Trophoblast cell (in vitro differentiated cells and primary cell): ENCODE measurements at regions not wholly inside any gene's neighbourhood (a gene's known extent, or its start where the extent isn't known, plus 50 kb on each side); places are given as distances from the start of the nearest gene placed in this dataset.

ENCODE experiments used
- DNase-seq, 2 donors: peaks; one replicate each; pipeline ENCODE4 v3.0.0-alpha.2; 2016
- H2AFZ ChIP-seq: 2 replicates; pipeline ENCODE4 v1.6.1; 2013; ENCODE audit warnings: low read length, moderate library complexity, mild to moderate bottlenecking; ENCODE audit not compliant: insufficient read depth, poor library complexity
- H2AK5ac ChIP-seq: 2 replicates; pipeline ENCODE4 v1.6.1; 2013; ENCODE audit warnings: mild to moderate bottlenecking, low read length
- H2BK120ac ChIP-seq: 2 replicates; pipeline ENCODE4 v1.6.1; 2013; ENCODE audit warnings: low read length, mild to moderate bottlenecking, moderate library complexity; ENCODE audit not compliant: insufficient read depth, poor library complexity
- H2BK12ac ChIP-seq: 2 replicates; pipeline ENCODE4 v1.6.1; 2013; ENCODE audit warnings: mild to moderate bottlenecking, low read length, moderate library complexity
- H2BK5ac ChIP-seq: 2 replicates; pipeline ENCODE4 v1.6.1; 2013; ENCODE audit warnings: low read length, low read depth, moderate library complexity, mild to moderate bottlenecking; ENCODE audit not compliant: poor library complexity
- H3K14ac ChIP-seq: 2 replicates; pipeline ENCODE4 v1.6.1; 2013; ENCODE audit warnings: mild to moderate bottlenecking, low read length
- H3K18ac ChIP-seq: 2 replicates; pipeline ENCODE4 v1.6.1; 2013; ENCODE audit warnings: mild to moderate bottlenecking, low read length
- H3K23ac ChIP-seq: 2 replicates; pipeline ENCODE4 v1.6.1; 2013; ENCODE audit warnings: low read length
- H3K27ac ChIP-seq: 2 replicates; pipeline ENCODE4 v1.5.1; 2013; ENCODE audit warnings: low read depth, mild to moderate bottlenecking, inconsistent platforms, low read length, moderate library complexity
- H3K27me3 ChIP-seq: 2 replicates; pipeline ENCODE4 v1.6.1; 2013; ENCODE audit warnings: inconsistent platforms, mild to moderate bottlenecking, low read length, moderate library complexity; ENCODE audit not compliant: insufficient read depth
- H3K36me3 ChIP-seq, 2 experiments: 1 replicate in 1 of 2; 2 replicates in 1 of 2; pipeline ENCODE4 v1.6.1; 2013; ENCODE audit warnings: low read length in 2 of 2, mild to moderate bottlenecking in 2 of 2, moderate library complexity in 1 of 2; ENCODE audit not compliant: insufficient read depth in 2 of 2, control insufficient read depth in 1 of 2
- H3K4ac ChIP-seq: 2 replicates; pipeline ENCODE4 v1.6.1; 2013; ENCODE audit warnings: low read depth, mild to moderate bottlenecking, low read length, moderate library complexity
- H3K4me1 ChIP-seq, 2 experiments: 1 replicate in 1 of 2; 2 replicates in 1 of 2; pipeline ENCODE4 v1.6.1; 2013; ENCODE audit warnings: low read length in 2 of 2, mild to moderate bottlenecking in 2 of 2, moderate library complexity in 1 of 2; ENCODE audit not compliant: insufficient read depth in 2 of 2, control insufficient read depth in 1 of 2
- H3K4me2 ChIP-seq: 2 replicates; pipeline ENCODE4 v1.6.1; 2013; ENCODE audit warnings: inconsistent platforms, mild to moderate bottlenecking, low read length, moderate library complexity
- H3K4me3 ChIP-seq: 2 replicates; pipeline ENCODE4 v1.5.1; 2013; ENCODE audit warnings: mild to moderate bottlenecking, low read depth, low read length, inconsistent platforms
- H3K79me1 ChIP-seq: one replicate; pipeline ENCODE4 v1.6.1; 2013; ENCODE audit warnings: low read length
- H3K79me2 ChIP-seq: 2 replicates; pipeline ENCODE4 v1.6.1; 2013; ENCODE audit warnings: low read length, mild to moderate bottlenecking; ENCODE audit not compliant: control insufficient read depth, insufficient read depth, poor library complexity
- H3K9ac ChIP-seq: 2 replicates; pipeline ENCODE4 v1.6.1; 2013; ENCODE audit warnings: mild to moderate bottlenecking, low read length
- H3K9me3 ChIP-seq: 2 replicates; pipeline ENCODE4 v1.6.1; 2013; ENCODE audit warnings: low read depth, mild to moderate bottlenecking, control low read depth, inconsistent platforms, low read length; ENCODE audit not compliant: insufficient read depth
- H4K12ac ChIP-seq: 2 replicates; pipeline ENCODE4 v1.6.1; 2013; ENCODE audit warnings: low read depth, mild to moderate bottlenecking, low read length, moderate library complexity
- H4K8ac ChIP-seq: 2 replicates; pipeline ENCODE4 v1.6.1; 2013; ENCODE audit warnings: low read depth, mild to moderate bottlenecking, low read length, moderate library complexity
- H4K91ac ChIP-seq: one replicate; pipeline ENCODE4 v1.6.1; 2013; ENCODE audit warnings: low read depth, mild to moderate bottlenecking, low read length, moderate library complexity
- WGBS: extraction: QIAGEN DNeasy Blood & Tissue Kit; methylation state at CpG from one replicate; pipeline ENCODE4 v1.1.7; 2013; ENCODE audit warnings: missing lambda C conversion rate; ENCODE audit not compliant: insufficient read length, insufficient coverage; ENCODE audit errors: extremely low coverage; 5-methylcytosine and 5-hydroxymethylcytosine counted together

DNA sequence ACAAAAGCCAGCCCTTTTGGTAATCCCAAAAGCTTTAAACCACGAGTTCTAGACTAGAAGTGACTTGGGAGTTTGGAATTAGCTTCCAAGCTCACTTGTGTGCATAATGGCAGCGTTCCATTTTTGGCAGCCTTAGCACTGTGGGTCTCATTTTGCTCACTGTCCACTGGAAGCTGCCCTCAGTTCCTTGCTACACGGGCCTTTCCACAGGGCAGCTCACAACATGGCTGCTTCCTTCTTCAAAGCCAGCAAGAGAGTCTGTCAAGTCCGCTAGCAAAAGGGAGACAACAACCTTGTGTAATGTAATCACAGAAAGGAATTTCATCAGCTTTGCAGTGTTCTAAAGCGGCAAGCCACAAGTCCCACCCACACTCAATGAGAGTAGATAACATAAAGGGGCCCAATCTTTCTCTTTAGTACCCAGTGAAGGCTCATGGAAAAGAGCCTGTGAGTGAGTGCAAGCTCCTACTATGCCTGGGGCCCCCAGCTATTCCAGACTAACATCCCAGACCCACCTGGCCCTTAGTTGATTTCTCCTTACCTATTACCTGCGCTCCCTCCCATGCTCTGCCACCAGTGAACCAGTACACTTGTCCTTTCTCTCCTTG is 168.5 kb upstream of the FOXN2 start:
- H3K9ac ChIP-seq: no peak overlapping the region
- no peaks in the 10 kb centered on the region for H3K36me3 ChIP-seq
- H3K9me3 ChIP-seq: no peaks in the 10 kb centered on the region
- no peak overlapping the region for H3K23ac ChIP-seq
- H4K12ac ChIP-seq: no peak overlapping the region
- no peaks in the 10 kb centered on the region for H3K79me2 ChIP-seq
- no peak for DNase-seq
- no CpG with 5 or more reads among the region's 6 CpGs for WGBS
- H3K4ac ChIP-seq: no peak overlapping the region
- no peak overlapping the region for H2AFZ ChIP-seq
- H3K4me1 ChIP-seq: no peaks in the 10 kb centered on the region
- no peak overlapping the region for H4K8ac ChIP-seq
- H2BK5ac ChIP-seq: no peak overlapping the region
- no peak overlapping the region for H2AK5ac ChIP-seq
- no peak overlapping the region for H3K27ac ChIP-seq
- H2BK12ac ChIP-seq: no peak overlapping the region
- no peak overlapping the region for H4K91ac ChIP-seq
- no peaks in the 10 kb centered on the region for H3K27me3 ChIP-seq
- no peaks in the 10 kb centered on the region for H3K79me1 ChIP-seq
- H2BK120ac ChIP-seq: no peak overlapping the region
- H3K14ac ChIP-seq: no peak overlapping the region
- no peak overlapping the region for H3K4me2 ChIP-seq
- H3K18ac ChIP-seq: no peak overlapping the region
- no peak overlapping the region for H3K4me3 ChIP-seq

DNA sequence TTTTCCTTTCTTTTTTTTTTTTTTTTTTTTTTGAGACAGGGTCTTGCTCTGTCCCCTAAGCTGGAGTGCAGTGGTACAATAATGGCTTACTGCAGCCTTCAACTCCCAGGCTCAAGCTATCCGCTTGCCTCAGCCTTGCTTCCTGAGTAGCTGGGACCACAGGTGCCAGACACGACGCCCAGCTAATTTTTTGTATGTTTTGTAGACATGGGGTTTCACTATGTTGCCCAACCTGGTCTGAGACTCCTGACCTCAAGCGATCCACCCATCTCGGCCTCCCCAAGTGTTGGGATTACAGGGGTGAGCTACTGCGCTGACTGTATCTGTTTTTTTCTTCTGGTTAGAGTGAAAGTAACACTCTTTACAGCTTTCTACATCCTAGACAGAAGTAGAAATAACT is 167.9 kb upstream of the FOXN2 start:
- Histone ChIP-seq H3K14ac (no peak overlapping the region), H2BK12ac (no peak overlapping the region), H4K91ac (no peak overlapping the region), H2AFZ (no peak overlapping the region), H3K4ac (no peak overlapping the region), H2BK120ac (no peak overlapping the region), H4K8ac (no peak overlapping the region), H3K4me3 (no peak overlapping the region), H3K79me2 (no peaks in the 10 kb centered on the region), H3K9ac (no peak overlapping the region), H2BK5ac (no peak overlapping the region), H2AK5ac (no peak overlapping the region), H3K27me3 (no peaks in the 10 kb centered on the region), H3K79me1 (no peaks in the 10 kb centered on the region), H4K12ac (no peak overlapping the region), H3K4me1 (no peaks in the 10 kb centered on the region), H3K18ac (no peak overlapping the region), H3K23ac (no peak overlapping the region), H3K36me3 (no peaks in the 10 kb centered on the region), H3K4me2 (no peak overlapping the region), H3K27ac (no peak overlapping the region), H3K9me3 (no peaks in the 10 kb centered on the region)
- no peak for DNase-seq
- WGBS: no CpG with 5 or more reads among the region's 6 CpGs

- Histone ChIP-seq H3K9me3 (no peaks in the 10 kb centered on the region), H3K27me3 (no peaks in the 10 kb centered on the region), H3K18ac (no peak overlapping the region), H4K91ac (no peak overlapping the region), H2AK5ac (no peak overlapping the region), H4K12ac (no peak overlapping the region), H2BK120ac (no peak overlapping the region), H4K8ac (no peak overlapping the region), H3K9ac (no peak overlapping the region), H3K4me3 (no peak overlapping the region), H3K4ac (no peak overlapping the region), H3K36me3 (no peaks in the 10 kb centered on the region), H3K14ac (no peak overlapping the region), H3K79me2 (no peaks in the 10 kb centered on the region), H2BK12ac (no peak overlapping the region), H3K4me2 (no peak overlapping the region), H3K27ac (no peak overlapping the region), H3K23ac (no peak overlapping the region), H2AFZ (no peak overlapping the region), H2BK5ac (no peak overlapping the region), H3K4me1 (no peaks in the 10 kb centered on the region), H3K79me1 (no peaks in the 10 kb centered on the region)
- no peak for DNase-seq
Observed at GRCh38 chr2:48147719-48148118, 166.8 kb upstream of the FOXN2 start.

DNA sequence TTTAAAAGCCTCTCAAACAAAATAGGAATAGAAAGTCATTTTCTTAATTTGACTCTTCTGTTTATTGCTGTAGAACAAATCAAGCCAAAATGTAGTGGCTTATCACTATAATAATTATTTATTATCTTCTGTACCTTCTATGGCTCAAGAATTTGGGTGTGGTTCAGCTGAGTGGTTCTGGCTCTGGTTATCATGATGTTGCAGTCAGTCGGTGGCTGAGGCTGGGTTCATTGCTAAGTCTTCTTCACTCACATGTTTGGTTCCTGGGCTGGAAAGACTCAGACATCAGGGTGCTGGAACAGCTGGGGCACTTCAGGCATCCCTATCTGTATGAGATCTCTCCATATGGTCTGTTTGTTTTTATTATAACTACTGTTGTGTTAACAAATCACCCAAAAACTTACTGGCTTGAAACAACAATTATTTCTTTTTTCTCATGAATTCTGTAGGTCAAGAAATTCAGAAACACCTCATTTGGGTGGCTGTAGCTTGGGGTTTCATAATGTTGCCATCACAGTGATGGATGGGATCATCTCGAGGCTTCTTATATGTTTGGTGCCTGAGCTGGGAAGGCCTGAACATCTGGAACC is 165.5 kb upstream of the FOXN2 start:
- H3K4me3 ChIP-seq: no peak overlapping the region
- no peaks in the 10 kb centered on the region for H3K4me1 ChIP-seq
- H2AK5ac ChIP-seq: no peak overlapping the region
- no peaks in the 10 kb centered on the region for H3K79me2 ChIP-seq
- no peak overlapping the region for H3K4me2 ChIP-seq
- H3K27ac ChIP-seq: no peak overlapping the region
- no peak overlapping the region for H2BK12ac ChIP-seq
- no peak overlapping the region for H4K8ac ChIP-seq
- H3K4ac ChIP-seq: no peak overlapping the region
- no peaks in the 10 kb centered on the region for H3K27me3 ChIP-seq
- H4K12ac ChIP-seq: no peak overlapping the region
- no CpG with 5 or more reads among the region's 2 CpGs for WGBS
- no peak overlapping the region for H2BK5ac ChIP-seq
- no peak overlapping the region for H3K23ac ChIP-seq
- no peak overlapping the region for H3K14ac ChIP-seq
- H3K79me1 ChIP-seq: no peaks in the 10 kb centered on the region
- no peaks in the 10 kb centered on the region for H3K9me3 ChIP-seq
- DNase-seq: no peak
- no peak overlapping the region for H2AFZ ChIP-seq
- H3K18ac ChIP-seq: no peak overlapping the region
- H3K9ac ChIP-seq: no peak overlapping the region
- H3K36me3 ChIP-seq: no peaks in the 10 kb centered on the region
- H4K91ac ChIP-seq: no peak overlapping the region
- H2BK120ac ChIP-seq: no peak overlapping the region
